Dendritic cell treated with granulocyte-macrophage colony-stimulating factor and Interleukin-4, amounts not matched to agents 40 ng/mL and 50 ng/mL, for 4 days (primary cell): ENCODE measurements at regions not wholly inside any gene's neighbourhood (a gene's known extent, or its start where the extent isn't known, plus 50 kb on each side); places are given as distances from the start of the nearest gene placed in this dataset.

Experiments used
- H3K27ac Mint-ChIP-seq: one replicate; pipeline ENCODE4 v1.8.0; 2022; ENCODE audit warnings: mild to moderate bottlenecking, mixed read lengths
- H3K27me3 Mint-ChIP-seq: one replicate; pipeline ENCODE4 v1.8.0; 2022; ENCODE audit warnings: mild to moderate bottlenecking, mixed read lengths
- H3K36me3 Mint-ChIP-seq: one replicate; pipeline ENCODE4 v1.8.0; 2022; ENCODE audit warnings: low read depth, mixed read lengths
- H3K4me1 Mint-ChIP-seq: one replicate; pipeline ENCODE4 v1.8.0; 2022; ENCODE audit warnings: low read depth, mixed read lengths
- H3K4me3 Mint-ChIP-seq: one replicate; pipeline ENCODE4 v1.8.0; 2022; ENCODE audit warnings: mild to moderate bottlenecking, moderate library complexity, mixed read lengths
- H3K9me3 Mint-ChIP-seq: one replicate; pipeline ENCODE4 v1.8.0; 2022; ENCODE audit warnings: mixed read lengths
- intact Hi-C: fragments of 100-400 bp; cut with micrococcal nuclease; formaldehyde crosslinking; loops from one replicate; pipeline ENCODE4 v1.15.0; 2022

GRCh38 chr16:5551909-5552308 lies 454.3 kb upstream of the EEF2KMT start:
- no peaks in the 10 kb centered on the region for H3K27me3 Mint-ChIP-seq
- no peaks in the 10 kb centered on the region for H3K4me1 Mint-ChIP-seq
- H3K27ac Mint-ChIP-seq = no peak overlapping the region
- H3K36me3 Mint-ChIP-seq = no peaks in the 10 kb centered on the region
- intact Hi-C loops = no loop called here
- H3K4me3 Mint-ChIP-seq = no peak overlapping the region
- no peaks in the 10 kb centered on the region for H3K9me3 Mint-ChIP-seq

GRCh38 chr16:5549802-5550201 lies 452.2 kb upstream of the EEF2KMT start:
- Mint-ChIP-seq H3K9me3 (no peaks in the 10 kb centered on the region), H3K27ac (no peak overlapping the region), H3K36me3 (no peaks in the 10 kb centered on the region), H3K4me3 (no peak overlapping the region), H3K4me1 (no peaks in the 10 kb centered on the region), H3K27me3 (no peaks in the 10 kb centered on the region)
- intact Hi-C loops = no loop called here

- no peaks in the 10 kb centered on the region for H3K36me3 Mint-ChIP-seq
- H3K4me1 Mint-ChIP-seq = no peaks in the 10 kb centered on the region
- H3K27me3 Mint-ChIP-seq = no peaks in the 10 kb centered on the region
- H3K27ac Mint-ChIP-seq = no peak overlapping the region
- H3K9me3 Mint-ChIP-seq = peaks cover 5% of the 10 kb centered on the region
- intact Hi-C loops = no loop called here
- H3K4me3 Mint-ChIP-seq = no peak overlapping the region
These were observed 443.8 kb upstream of the EEF2KMT start for GRCh38 chr16:5541356-5541755.

GRCh38 chr16:5537347-5537746 lies 439.8 kb upstream of the EEF2KMT start:
- no peak overlapping the region for H3K27ac Mint-ChIP-seq
- peaks cover 8% of the 10 kb centered on the region for H3K9me3 Mint-ChIP-seq
- intact Hi-C loops = no loop called here
- no peaks in the 10 kb centered on the region for H3K36me3 Mint-ChIP-seq
- H3K27me3 Mint-ChIP-seq = no peaks in the 10 kb centered on the region
- no peaks in the 10 kb centered on the region for H3K4me1 Mint-ChIP-seq
- no peak overlapping the region for H3K4me3 Mint-ChIP-seq

- Mint-ChIP-seq H3K9me3 (peaks cover 16% of the 10 kb centered on the region), H3K27ac (no peak overlapping the region), H3K4me3 (no peak overlapping the region), H3K36me3 (no peaks in the 10 kb centered on the region), H3K4me1 (no peaks in the 10 kb centered on the region), H3K27me3 (no peaks in the 10 kb centered on the region)
- intact Hi-C loops = no loop called here
These were observed 435.8 kb upstream of the EEF2KMT start for GRCh38 chr16:5533321-5533888.

- Mint-ChIP-seq H3K27me3 (peaks cover 7% of the 10 kb centered on the region), H3K27ac (no peak overlapping the region)
These were observed 430.2 kb upstream of the EEF2KMT start for GRCh38 chr16:5527817-5528216.

GRCh38 chr16:5526826-5527225 lies 429.2 kb upstream of the EEF2KMT start:
- Mint-ChIP-seq H3K27ac (no peak overlapping the region), H3K27me3 (peaks cover 9% of the 10 kb centered on the region), H3K4me3 (no peak overlapping the region), H3K36me3 (no peaks in the 10 kb centered on the region), H3K9me3 (peaks cover 9% of the 10 kb centered on the region), H3K4me1 (no peaks in the 10 kb centered on the region)
- intact Hi-C loops = no loop called here

More at GRCh38 chr16:5527817-5528216, 430.2 kb upstream of the EEF2KMT start:
- no peaks in the 10 kb centered on the region for H3K4me1 Mint-ChIP-seq
- H3K4me3 Mint-ChIP-seq = no peak overlapping the region
- H3K36me3 Mint-ChIP-seq = no peaks in the 10 kb centered on the region
- intact Hi-C loops = no loop called here
- peaks cover 9% of the 10 kb centered on the region for H3K9me3 Mint-ChIP-seq

GRCh38 chr16:5523829-5524228 lies 426.2 kb upstream of the EEF2KMT start:
- peaks cover 9% of the 10 kb centered on the region for H3K27me3 Mint-ChIP-seq
- peaks cover 4% of the 10 kb centered on the region for H3K9me3 Mint-ChIP-seq
- no peaks in the 10 kb centered on the region for H3K36me3 Mint-ChIP-seq
- H3K4me3 Mint-ChIP-seq = no peak overlapping the region
- no peak overlapping the region for H3K27ac Mint-ChIP-seq
- H3K4me1 Mint-ChIP-seq = no peaks in the 10 kb centered on the region
- intact Hi-C loops = no loop called here

GRCh38 chr16:5516115-5516514 lies 418.5 kb upstream of the EEF2KMT start:
- no peaks in the 10 kb centered on the region for H3K27me3 Mint-ChIP-seq
- intact Hi-C loops = no loop called here

GRCh38 chr16:5512014-5512413 lies 414.4 kb upstream of the EEF2KMT start:
- H3K4me1 Mint-ChIP-seq = no peaks in the 10 kb centered on the region
- intact Hi-C loops = no loop called here
- H3K36me3 Mint-ChIP-seq = no peaks in the 10 kb centered on the region
- peaks cover 18% of the 10 kb centered on the region for H3K9me3 Mint-ChIP-seq
- H3K4me3 Mint-ChIP-seq = no peak overlapping the region
- no peaks in the 10 kb centered on the region for H3K27me3 Mint-ChIP-seq
- H3K27ac Mint-ChIP-seq = no peak overlapping the region

More at GRCh38 chr16:5516115-5516514, 418.5 kb upstream of the EEF2KMT start:
- H3K27ac Mint-ChIP-seq = no peak overlapping the region
- no peak overlapping the region for H3K4me3 Mint-ChIP-seq
- H3K4me1 Mint-ChIP-seq = no peaks in the 10 kb centered on the region
- peaks cover 18% of the 10 kb centered on the region for H3K9me3 Mint-ChIP-seq
- no peaks in the 10 kb centered on the region for H3K36me3 Mint-ChIP-seq

GRCh38 chr16:5510819-5511370 lies 413.3 kb upstream of the EEF2KMT start:
- Mint-ChIP-seq H3K27me3 (no peaks in the 10 kb centered on the region), H3K4me3 (no peak overlapping the region), H3K36me3 (no peaks in the 10 kb centered on the region), H3K9me3 (peaks cover 10% of the 10 kb centered on the region), H3K4me1 (no peaks in the 10 kb centered on the region), H3K27ac (no peak overlapping the region)
- intact Hi-C loops = no loop called here

GRCh38 chr16:5509794-5510193 lies 412.2 kb upstream of the EEF2KMT start:
- Mint-ChIP-seq H3K27me3 (no peaks in the 10 kb centered on the region), H3K36me3 (no peaks in the 10 kb centered on the region), H3K27ac (no peak overlapping the region), H3K4me1 (no peaks in the 10 kb centered on the region), H3K9me3 (peaks cover 8% of the 10 kb centered on the region), H3K4me3 (no peak overlapping the region)
- intact Hi-C loops = no loop called here

GRCh38 chr16:5509336-5509735 lies 411.7 kb upstream of the EEF2KMT start:
- intact Hi-C loops = no loop called here
- Mint-ChIP-seq H3K4me1 (no peaks in the 10 kb centered on the region), H3K27ac (no peak overlapping the region), H3K4me3 (no peak overlapping the region), H3K9me3 (peaks cover 3% of the 10 kb centered on the region), H3K36me3 (no peaks in the 10 kb centered on the region), H3K27me3 (no peaks in the 10 kb centered on the region)

GRCh38 chr16:5508371-5508770 lies 410.8 kb upstream of the EEF2KMT start:
- Mint-ChIP-seq H3K4me1 (no peaks in the 10 kb centered on the region), H3K36me3 (no peaks in the 10 kb centered on the region), H3K4me3 (no peak overlapping the region), H3K9me3 (no peaks in the 10 kb centered on the region), H3K27ac (no peak overlapping the region), H3K27me3 (no peaks in the 10 kb centered on the region)
- intact Hi-C loops = no loop called here

GRCh38 chr16:5506021-5506420 lies 408.4 kb upstream of the EEF2KMT start:
- H3K9me3 Mint-ChIP-seq = no peaks in the 10 kb centered on the region
- no peaks in the 10 kb centered on the region for H3K36me3 Mint-ChIP-seq
- H3K27me3 Mint-ChIP-seq = no peaks in the 10 kb centered on the region
- H3K27ac Mint-ChIP-seq = no peak overlapping the region
- H3K4me1 Mint-ChIP-seq = no peaks in the 10 kb centered on the region
- no peak overlapping the region for H3K4me3 Mint-ChIP-seq
- intact Hi-C loops = no loop called here
